GM12878 (cell line): ENCODE measurements at regions not wholly inside any gene's neighbourhood (a gene's known extent, or its start where the extent isn't known, plus 50 kb on each side); places are given as distances from the start of the nearest gene placed in this dataset.

ENCODE experiments used
- BHLHE40 ChIP-seq, 2 experiments: fragments of 450-650 bp in 1 of 2; IDR thresholded peaks; 2 replicates each; pipeline ENCODE4 v1.6.1; 2011 to 2017; ENCODE audit warnings: low read depth in 2 of 2, borderline replicate concordance in 1 of 2, improper control_type of control experiment in 1 of 2, low read length in 1 of 2, mild to moderate bottlenecking in 1 of 2
- CHD1 ChIP-seq: IDR thresholded peaks from 2 replicates; pipeline ENCODE4 v1.6.1; 2012; ENCODE audit warnings: low read depth, low read length, improper control_type of control experiment
- ESRRA ChIP-seq: IDR thresholded peaks from 2 replicates; pipeline ENCODE4 v1.6.1; 2012; ENCODE audit warnings: mild to moderate bottlenecking, low read length, improper control_type of control experiment
- NRF1 ChIP-seq: conservative IDR thresholded peaks from 2 replicates; pipeline ENCODE4 v1.6.1; 2011; ENCODE audit warnings: mild to moderate bottlenecking, low read depth, low read length, improper control_type of control experiment
- SIN3A ChIP-seq: IDR thresholded peaks from 2 replicates; pipeline ENCODE4 v1.6.1; 2012; ENCODE audit warnings: low read depth, low read length, improper control_type of control experiment
- SUZ12 ChIP-seq: fragments of 200-600 bp; sonication (generic); IDR thresholded peaks from one replicate; pipeline ENCODE4 v1.6.1; 2018; ENCODE audit warnings: antibody characterized with exemption, mild to moderate bottlenecking; ENCODE audit not compliant: unreplicated experiment
- ZBED1 ChIP-seq: IDR thresholded peaks from 2 replicates; pipeline ENCODE4 v1.6.1; 2016; ENCODE audit warnings: borderline replicate concordance
- TF ChIP-seq, protein P1 (sequence below): IDR thresholded peaks from 2 replicates; pipeline ENCODE4 v1.6.1; 2012; ENCODE audit warnings: low read length, inconsistent platforms
- TF ChIP-seq, protein P2 (sequence below): fragments of 450-650 bp; IDR thresholded peaks from 2 replicates; pipeline ENCODE4 v1.6.1; 2016; ENCODE audit warnings: mild to moderate bottlenecking
- TF ChIP-seq, protein P3 (sequence below): fragments of 450-650 bp; IDR thresholded peaks from 2 replicates; pipeline ENCODE4 v1.6.1; 2016; ENCODE audit warnings: mild to moderate bottlenecking, moderate library complexity, borderline replicate concordance
- TF ChIP-seq, protein P4 (sequence below): fragments of 450-650 bp; conservative IDR thresholded peaks from 2 replicates; pipeline ENCODE4 v1.6.1; 2017; ENCODE audit warnings: mild to moderate bottlenecking, moderate library complexity
- TF ChIP-seq, protein P5 (sequence below), 3 experiments: IDR thresholded peaks in 2 of 3; conservative IDR thresholded peaks in 1 of 3; 2 replicates each; pipeline ENCODE4 v1.5.1; 2011; ENCODE audit warnings: low read depth in 3 of 3, low read length in 3 of 3, mild to moderate bottlenecking in 3 of 3, control low read depth in 2 of 3, moderate library complexity in 2 of 3, inconsistent platforms in 1 of 3, mixed read lengths in 1 of 3; ENCODE audit not compliant: control insufficient read depth in 2 of 3, insufficient read depth in 1 of 3; ENCODE audit errors: extremely low read depth in 1 of 3

DNA sequence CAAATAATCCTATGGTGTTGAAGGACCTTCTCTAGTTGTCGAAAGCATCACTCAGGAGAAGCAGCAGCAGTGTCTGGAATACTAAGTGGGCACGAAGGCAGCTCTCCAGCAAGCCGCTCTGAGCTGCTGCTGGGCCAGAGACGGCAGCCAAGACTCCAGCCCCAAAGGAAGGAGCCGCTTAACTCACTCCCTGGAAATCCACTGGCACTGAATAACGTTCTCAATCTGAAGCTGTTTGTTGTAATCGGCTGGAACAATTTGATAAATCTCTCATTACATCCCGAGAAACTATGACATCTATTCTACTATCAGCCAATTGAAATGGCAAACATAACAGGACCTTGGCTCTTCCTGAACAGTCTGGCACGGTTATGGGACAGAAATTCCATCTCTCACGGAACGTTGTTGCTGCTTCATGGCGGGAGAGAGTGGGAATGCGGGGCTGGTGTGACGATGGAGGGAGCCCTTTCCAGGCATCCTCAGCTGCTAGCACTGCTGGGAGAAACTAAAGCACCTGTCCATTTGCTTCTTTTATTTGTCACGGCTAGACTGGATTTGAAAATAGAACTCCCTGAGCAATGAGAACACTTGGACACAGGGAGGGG, 331.5 kb upstream of the RNF32 start (continued):
- TF ChIP-seq, protein P1, sequence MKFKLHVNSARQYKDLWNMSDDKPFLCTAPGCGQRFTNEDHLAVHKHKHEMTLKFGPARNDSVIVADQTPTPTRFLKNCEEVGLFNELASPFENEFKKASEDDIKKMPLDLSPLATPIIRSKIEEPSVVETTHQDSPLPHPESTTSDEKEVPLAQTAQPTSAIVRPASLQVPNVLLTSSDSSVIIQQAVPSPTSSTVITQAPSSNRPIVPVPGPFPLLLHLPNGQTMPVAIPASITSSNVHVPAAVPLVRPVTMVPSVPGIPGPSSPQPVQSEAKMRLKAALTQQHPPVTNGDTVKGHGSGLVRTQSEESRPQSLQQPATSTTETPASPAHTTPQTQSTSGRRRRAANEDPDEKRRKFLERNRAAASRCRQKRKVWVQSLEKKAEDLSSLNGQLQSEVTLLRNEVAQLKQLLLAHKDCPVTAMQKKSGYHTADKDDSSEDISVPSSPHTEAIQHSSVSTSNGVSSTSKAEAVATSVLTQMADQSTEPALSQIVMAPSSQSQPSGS: no peak
- TF ChIP-seq, protein P2, sequence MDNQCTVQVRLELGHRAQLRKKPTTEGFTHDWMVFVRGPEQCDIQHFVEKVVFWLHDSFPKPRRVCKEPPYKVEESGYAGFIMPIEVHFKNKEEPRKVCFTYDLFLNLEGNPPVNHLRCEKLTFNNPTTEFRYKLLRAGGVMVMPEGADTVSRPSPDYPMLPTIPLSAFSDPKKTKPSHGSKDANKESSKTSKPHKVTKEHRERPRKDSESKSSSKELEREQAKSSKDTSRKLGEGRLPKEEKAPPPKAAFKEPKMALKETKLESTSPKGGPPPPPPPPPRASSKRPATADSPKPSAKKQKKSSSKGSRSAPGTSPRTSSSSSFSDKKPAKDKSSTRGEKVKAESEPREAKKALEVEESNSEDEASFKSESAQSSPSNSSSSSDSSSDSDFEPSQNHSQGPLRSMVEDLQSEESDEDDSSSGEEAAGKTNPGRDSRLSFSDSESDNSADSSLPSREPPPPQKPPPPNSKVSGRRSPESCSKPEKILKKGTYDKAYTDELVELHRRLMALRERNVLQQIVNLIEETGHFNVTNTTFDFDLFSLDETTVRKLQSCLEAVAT: no peak
- TF ChIP-seq NRF1: no peak
- TF ChIP-seq, protein P3, sequence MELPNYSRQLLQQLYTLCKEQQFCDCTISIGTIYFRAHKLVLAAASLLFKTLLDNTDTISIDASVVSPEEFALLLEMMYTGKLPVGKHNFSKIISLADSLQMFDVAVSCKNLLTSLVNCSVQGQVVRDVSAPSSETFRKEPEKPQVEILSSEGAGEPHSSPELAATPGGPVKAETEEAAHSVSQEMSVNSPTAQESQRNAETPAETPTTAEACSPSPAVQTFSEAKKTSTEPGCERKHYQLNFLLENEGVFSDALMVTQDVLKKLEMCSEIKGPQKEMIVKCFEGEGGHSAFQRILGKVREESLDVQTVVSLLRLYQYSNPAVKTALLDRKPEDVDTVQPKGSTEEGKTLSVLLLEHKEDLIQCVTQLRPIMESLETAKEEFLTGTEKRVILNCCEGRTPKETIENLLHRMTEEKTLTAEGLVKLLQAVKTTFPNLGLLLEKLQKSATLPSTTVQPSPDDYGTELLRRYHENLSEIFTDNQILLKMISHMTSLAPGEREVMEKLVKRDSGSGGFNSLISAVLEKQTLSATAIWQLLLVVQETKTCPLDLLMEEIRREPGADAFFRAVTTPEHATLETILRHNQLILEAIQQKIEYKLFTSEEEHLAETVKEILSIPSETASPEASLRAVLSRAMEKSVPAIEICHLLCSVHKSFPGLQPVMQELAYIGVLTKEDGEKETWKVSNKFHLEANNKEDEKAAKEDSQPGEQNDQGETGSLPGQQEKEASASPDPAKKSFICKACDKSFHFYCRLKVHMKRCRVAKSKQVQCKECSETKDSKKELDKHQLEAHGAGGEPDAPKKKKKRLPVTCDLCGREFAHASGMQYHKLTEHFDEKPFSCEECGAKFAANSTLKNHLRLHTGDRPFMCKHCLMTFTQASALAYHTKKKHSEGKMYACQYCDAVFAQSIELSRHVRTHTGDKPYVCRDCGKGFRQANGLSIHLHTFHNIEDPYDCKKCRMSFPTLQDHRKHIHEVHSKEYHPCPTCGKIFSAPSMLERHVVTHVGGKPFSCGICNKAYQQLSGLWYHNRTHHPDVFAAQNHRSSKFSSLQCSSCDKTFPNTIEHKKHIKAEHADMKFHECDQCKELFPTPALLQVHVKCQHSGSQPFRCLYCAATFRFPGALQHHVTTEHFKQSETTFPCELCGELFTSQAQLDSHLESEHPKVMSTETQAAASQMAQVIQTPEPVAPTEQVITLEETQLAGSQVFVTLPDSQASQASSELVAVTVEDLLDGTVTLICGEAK: no peak
- TF ChIP-seq SIN3A: no peak
- TF ChIP-seq, protein P4, sequence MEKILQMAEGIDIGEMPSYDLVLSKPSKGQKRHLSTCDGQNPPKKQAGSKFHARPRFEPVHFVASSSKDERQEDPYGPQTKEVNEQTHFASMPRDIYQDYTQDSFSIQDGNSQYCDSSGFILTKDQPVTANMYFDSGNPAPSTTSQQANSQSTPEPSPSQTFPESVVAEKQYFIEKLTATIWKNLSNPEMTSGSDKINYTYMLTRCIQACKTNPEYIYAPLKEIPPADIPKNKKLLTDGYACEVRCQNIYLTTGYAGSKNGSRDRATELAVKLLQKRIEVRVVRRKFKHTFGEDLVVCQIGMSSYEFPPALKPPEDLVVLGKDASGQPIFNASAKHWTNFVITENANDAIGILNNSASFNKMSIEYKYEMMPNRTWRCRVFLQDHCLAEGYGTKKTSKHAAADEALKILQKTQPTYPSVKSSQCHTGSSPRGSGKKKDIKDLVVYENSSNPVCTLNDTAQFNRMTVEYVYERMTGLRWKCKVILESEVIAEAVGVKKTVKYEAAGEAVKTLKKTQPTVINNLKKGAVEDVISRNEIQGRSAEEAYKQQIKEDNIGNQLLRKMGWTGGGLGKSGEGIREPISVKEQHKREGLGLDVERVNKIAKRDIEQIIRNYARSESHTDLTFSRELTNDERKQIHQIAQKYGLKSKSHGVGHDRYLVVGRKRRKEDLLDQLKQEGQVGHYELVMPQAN: no peak
- no peak for TF ChIP-seq CHD1
- TF ChIP-seq SUZ12: no peak
- TF ChIP-seq, protein P5, sequence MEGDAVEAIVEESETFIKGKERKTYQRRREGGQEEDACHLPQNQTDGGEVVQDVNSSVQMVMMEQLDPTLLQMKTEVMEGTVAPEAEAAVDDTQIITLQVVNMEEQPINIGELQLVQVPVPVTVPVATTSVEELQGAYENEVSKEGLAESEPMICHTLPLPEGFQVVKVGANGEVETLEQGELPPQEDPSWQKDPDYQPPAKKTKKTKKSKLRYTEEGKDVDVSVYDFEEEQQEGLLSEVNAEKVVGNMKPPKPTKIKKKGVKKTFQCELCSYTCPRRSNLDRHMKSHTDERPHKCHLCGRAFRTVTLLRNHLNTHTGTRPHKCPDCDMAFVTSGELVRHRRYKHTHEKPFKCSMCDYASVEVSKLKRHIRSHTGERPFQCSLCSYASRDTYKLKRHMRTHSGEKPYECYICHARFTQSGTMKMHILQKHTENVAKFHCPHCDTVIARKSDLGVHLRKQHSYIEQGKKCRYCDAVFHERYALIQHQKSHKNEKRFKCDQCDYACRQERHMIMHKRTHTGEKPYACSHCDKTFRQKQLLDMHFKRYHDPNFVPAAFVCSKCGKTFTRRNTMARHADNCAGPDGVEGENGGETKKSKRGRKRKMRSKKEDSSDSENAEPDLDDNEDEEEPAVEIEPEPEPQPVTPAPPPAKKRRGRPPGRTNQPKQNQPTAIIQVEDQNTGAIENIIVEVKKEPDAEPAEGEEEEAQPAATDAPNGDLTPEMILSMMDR (IDR thresholded peaks at IDR 0.05 in 2 of 3, conservative IDR thresholded peaks at IDR 0.05 in 1 of 3; ENCODE audit: control insufficient read depth in 2 of 3, extremely low read depth in 1 of 3, insufficient read depth in 1 of 3, low read depth in 3 of 3, low read length in 3 of 3): no peak
- TF ChIP-seq BHLHE40 (IDR thresholded peaks at IDR 0.05; ENCODE audit: borderline replicate concordance in 1 of 2, low read depth in 2 of 2, low read length in 1 of 2): no peak
- TF ChIP-seq ESRRA: no peak
- TF ChIP-seq ZBED1: no peak
- TF ChIP-seq, all 136 proteins: peak for 0
